NCI-H187 (cell line): ENCODE measurements at regions not wholly inside any gene's neighbourhood (a gene's known extent, or its start where the extent isn't known, plus 50 kb on each side); places are given as distances from the start of the nearest gene placed in this dataset.

Experiments used
- DNase-seq, 2 experiments: peaks; one replicate each; lab custom pipeline; 2025; lab: John Stamatoyannopoulos, UW

DNA sequence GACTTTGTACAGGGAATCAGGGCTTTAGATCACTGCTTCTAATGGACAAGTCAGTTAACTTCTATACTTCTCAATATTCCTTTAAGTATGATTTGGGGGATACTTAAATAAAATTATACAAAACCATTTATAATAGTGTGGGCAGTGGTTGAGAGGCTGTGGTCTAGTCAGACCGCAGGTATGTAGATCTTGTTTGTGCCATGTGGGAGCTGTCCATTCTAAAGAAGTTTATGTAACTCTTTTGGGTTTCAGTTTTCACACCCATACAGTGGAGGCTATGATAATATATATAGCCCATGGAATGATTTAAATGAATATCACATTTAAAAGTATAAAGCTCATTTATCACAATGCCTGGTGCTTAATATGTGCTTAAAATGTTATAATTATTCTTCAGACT lies 654.3 kb upstream of the KIF2B start:
- DNase-seq = no peak

DNA sequence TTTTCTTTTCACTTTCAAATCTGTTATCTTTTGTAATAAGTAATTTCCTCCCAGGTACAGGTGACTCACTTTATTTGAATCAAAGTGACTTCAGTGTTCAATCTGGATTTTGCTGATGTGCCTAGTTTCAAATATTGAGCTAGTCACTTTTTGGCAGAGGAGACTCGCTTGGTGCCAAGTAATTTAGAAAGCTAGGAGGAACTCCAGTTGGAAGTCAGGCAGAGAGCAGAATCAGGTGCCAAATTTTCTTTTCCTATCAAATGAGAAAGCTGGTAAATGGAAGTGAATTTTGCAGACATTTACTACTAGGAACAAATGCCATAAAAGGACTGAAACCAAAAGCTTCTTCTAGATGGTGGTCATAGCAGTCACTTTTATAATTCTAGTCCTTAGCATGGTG lies 656.0 kb upstream of the KIF2B start:
- no peak for DNase-seq

DNA sequence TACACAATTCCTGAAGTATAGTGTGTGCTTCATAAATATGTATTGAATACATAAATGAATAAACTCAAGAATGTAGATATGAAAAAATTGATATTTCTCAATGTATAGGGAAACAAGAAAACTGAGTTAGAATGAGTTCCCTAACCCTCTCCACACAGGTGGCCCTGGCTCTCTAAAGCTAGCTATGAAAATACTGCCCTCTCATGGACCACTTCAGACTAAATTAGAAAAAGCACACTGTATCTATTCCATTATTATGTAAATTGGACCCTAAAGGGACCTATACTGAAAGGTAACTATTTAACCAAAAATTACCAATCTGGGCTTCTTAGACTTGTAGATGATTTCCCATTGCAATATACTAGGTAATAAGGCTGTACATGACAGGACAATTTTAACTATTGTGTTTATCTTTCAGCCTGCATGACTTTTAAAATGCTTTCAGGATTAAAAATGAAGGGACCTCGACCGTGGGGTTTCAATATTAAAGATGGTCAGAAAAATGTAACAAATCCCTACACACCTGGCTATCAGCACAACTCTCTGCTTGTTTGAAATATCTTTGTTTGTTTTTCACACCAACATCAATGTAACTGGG lies 672.5 kb upstream of the KIF2B start:
- DNase-seq = no peak

DNA sequence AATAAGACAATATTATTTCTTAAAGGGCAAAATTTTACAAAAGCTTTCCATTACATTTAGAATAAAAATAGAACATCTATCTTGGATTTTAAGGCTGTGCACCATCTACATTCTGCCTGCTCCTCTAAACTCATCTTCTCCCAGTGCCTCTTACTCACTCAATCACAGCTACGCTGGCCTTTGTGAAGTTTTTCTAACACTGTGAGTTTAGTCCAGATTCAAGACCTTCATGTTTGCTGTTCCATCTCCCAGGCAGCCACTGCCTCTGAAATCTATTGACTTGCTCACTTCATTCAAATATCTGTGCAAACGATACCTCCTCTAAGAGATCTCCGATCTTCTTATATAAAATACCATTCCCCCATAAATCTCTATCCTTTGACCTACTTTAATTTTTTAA lies 673.4 kb upstream of the KIF2B start:
- DNase-seq = no peak

DNA sequence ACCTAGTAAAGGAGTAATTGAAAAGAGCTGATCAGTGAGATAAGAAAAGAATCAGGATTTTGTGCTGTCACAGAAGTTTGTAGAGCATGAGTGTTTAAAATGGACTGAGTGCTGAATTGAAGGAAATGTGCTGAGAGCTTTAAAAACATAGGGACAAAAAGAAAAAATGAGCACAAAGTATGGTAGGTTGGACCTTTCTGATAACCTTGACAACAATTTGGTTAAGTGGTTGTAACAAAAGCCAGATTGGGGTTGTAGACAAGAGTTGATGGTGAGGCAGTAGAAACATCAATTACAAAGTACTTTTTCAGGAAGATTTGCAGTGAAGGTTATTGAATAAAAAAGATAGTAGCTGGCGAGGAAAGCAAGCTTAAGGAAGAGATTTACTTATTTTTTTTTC lies 674.7 kb upstream of the KIF2B start:
- no peak for DNase-seq

DNA sequence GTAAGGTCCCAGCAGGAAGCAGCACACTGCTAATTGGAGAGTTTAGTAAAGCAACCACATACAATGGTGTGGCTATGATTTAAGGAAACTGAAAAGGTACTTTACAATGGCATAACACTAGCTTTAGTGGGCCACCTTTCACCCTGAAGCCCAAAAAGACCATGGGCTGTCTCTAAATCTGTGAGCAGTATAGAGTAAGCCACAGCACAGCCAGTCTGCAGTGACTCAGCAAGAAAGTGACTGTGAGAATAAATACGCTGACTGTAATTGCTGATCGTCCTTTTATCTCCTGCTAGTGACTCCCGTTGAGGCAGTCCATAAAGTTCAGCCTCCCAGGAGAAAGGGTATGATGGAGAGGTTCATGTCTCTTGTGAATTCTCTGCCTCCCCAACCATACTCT lies 679.8 kb upstream of the KIF2B start:
- DNase-seq = no peak

DNA sequence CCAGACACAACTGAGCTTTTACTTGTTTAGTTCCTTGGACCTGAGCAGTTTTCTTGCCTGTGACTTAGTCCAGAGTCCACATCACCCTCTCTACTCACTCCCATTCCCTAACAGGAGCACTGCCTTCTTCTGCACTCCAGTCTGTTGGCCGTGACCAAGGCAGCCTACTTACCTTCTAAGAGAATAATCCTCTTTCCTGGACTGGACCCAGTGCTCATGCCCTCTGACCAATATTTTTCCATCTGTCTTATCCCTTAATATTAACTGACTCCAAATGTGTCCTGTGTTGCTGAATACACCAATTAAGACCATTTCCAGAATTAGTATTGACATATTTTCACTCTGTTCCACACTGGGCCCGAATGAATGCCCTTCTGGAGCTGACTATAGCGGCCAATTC lies 681.0 kb upstream of the KIF2B start:
- no peak for DNase-seq

DNA sequence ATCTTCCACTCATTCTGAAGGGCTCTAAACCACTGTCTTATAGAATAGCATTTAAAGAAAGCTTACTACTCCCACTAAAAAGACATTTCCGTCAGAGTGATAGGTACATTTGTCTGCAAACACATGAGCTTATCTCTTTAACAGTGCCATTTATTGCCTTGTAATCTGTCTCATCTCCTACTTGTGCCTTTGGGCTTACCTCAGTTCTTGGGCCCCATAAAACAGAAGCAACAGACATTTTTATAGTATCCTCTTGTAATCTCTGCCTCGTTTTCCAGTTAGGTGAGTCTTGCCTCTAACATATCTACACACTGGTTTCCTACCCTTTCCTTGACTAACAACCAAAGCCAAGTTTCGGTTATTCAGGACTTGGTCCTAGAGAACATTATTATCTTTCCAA lies 681.4 kb upstream of the KIF2B start:
- no peak for DNase-seq

DNA sequence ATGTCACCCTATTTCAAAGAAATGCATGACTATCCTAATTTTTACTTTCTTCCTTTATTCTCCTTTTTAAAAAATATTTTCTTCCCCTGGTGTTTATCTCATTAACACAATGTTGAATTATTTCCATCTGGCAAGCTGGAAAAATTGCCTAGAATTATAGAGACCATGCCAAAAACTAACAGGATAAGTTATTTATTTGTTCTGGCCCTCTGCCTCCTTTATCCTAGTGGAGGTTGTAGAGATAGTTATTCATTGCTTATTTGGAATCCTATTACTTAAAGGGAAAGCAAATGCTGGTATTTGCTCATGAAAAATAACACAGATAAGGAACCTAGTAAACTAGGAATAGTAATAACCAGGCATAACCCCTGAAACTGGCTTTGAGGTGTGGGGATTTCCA lies 684.9 kb upstream of the KIF2B start:
- no peak for DNase-seq

DNA sequence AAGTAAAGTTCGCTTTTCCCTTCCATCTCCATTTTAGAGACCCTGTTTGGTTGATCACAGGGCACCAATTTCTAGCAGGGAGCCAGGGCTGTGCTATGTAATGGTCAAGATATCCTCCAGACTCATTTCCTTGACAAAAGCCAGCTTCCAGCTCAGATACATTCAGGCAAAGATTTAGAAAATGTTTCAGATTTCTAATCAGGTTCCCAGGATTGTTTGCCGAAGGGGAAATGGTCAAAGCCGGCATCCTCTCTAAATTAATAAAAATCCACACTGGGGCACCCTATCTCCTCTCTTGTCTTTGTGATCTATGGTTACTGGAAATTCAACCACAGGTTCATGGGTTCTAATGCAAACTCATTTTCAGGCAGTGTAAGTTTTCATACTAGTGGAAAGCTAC lies 686.8 kb upstream of the KIF2B start:
- DNase-seq = no peak

DNA sequence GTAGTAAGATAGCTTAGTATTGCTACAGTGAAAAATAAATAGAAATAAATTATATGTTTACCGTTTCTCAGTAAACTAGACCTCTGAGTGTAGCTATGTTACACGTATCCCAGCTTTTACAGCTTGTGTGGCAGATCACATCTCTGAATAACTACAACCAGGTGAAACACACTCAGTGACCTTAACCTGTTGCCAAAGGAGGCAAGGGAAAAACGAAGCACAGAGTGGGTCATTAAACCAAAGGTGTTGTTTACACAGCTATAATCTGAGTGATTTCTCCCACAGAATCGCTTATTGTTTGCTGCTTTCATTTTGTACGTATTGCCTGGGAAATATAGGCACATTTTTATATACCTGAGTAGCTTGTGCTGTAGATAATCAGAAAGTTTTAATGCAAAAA lies 688.2 kb upstream of the KIF2B start:
- no peak for DNase-seq

DNA sequence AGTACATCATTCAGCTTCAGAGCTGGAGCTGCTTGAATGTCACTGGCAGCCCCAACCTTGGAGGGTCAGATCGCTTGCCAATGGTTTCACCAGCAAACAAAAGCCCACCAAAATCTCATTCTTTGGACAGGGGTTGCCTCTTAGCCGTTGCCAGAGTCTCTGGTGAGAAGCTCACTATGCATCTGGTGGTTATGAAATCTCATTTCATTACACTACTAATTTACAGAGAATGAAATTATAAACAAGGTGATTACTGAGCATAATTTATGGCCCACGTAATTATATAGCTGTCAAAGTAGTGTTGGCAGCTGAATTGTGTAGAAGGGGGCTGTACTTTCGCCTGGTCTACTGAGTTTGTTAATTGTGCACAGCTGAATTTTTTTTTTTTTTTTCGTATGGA lies 688.9 kb upstream of the KIF2B start:
- DNase-seq = no peak

DNA sequence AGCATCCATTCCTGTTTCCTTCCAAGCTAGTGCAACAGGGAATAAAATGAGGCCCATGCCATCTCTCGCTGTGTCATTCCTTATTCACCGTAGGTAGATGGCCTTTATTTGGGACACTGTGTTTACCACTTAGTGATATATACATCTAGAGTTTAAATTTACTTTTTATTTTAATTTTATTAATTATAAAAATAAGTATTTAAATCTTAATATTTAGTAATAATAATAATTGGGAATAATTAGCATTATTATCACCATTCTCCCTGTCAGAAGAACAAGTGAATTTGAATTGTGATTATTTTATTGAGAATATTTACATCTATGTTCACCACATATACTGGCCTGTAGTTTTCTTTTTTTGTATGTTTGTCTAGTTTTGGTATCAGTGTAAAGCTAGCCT lies 692.9 kb upstream of the KIF2B start:
- DNase-seq = no peak

DNA sequence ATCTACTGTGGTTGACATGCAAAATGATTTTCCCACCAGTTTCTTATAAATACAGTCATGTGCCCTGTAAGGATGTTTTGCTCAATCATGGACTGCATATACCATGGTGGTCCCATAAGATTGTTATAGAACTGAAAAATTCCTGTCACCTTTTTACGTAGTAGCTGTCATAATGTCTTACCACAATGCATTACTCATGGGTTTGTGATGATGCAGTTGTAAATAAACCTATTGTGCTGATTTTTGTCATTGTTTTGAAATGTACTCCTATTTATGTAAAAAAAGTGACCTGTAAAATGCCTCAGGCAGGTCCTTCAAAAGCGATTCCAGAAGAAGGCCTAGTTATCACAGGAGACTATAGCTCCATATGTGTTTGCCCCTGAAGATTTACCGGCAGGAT lies 695.4 kb upstream of the KIF2B start:
- DNase-seq = no peak

DNA sequence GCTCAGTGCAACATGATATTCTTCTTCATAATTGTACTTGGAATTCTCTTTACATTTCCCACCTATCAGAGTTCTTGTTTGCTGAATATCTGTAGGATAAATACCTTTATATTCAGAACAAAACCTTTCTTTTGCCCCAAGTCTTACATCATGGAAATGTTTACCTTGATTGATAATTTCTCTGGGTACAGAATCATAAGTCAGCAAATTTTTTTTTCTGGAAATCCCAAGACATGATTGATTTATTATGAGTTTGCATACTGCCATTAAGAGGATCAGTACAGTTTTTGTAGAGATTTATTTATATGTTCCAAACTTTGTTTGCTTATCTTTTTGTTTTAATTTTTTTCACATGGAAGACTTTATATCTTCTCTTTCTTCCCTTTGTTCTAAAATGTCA lies 699.8 kb upstream of the KIF2B start:
- no peak for DNase-seq

DNA sequence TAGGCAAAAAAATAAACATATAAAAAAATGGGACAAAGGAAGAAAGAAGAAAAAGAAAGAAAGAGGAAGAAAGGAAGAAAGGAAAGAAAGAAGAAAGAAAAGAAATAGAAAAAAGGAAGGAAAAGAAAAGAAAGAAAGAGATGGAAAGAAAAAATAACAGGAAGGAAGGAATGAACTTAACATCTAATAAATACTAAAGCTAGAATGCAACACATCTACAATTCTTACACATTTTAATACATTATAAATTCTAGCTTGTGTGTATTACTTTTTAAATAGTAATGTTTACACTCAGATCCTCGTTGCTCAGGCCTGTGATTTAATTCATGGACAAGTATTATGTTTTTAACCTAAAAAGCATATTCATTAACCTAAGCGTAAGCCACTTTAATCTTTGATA lies 703.0 kb upstream of the KIF2B start:
- no peak for DNase-seq

DNA sequence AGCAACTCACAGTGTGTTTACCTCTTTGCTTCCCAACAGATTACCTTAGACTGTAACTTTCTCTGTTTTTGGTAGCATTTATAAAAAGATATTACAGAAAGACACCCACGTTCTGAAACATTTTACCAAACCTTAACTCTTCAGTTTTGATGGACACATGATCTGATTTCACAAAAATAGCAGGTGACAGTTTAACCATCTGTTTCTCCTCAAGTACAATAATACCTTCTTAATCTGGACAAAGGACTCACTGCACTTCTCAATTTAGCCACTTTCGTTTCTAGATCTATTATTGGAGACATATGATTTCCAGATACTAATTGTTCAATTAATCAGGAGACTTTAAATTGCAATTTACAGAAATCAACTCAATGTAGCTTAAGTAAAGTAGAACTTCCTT lies 703.8 kb upstream of the KIF2B start:
- no peak for DNase-seq

DNA sequence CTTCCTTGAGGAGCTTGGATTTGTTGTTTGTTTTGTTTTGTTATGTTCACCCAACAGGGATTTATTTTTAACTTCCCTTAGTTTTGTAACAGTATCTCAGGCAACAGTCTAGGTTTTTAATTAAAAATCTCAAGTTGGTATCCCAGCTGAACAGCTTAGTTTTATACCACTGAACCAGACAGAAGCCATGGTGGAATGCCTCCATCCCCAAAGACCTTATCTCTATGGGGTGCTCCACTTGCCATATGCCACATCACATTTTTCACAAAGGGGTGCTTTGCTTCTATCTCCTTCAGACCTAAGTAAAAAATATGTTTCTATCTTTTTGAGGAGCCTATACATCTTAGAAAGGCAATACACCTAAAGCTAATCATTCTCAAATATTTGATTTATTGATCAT lies 715.8 kb upstream of the KIF2B start:
- no peak for DNase-seq

DNA sequence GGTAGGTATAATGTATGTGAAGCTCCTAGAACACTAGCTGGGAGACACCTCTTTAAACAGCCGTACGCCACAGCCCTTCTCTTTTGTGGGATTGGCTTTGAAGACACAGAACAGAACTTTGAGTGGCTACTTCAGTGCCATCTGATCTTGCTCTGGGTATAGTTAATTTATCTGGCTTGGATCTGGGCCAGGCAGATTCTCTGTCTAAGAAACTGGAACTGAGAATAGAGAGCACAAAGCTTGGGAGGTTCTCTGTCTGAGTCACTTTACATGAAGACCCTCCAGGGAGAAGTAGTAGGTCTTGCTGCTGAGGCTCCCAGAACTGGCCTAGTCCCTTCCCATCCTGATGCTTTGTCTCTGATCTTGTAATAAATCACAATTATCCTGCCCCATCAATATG lies 721.0 kb upstream of the KIF2B start:
- peak; percentile 3 to 29 for DNase-seq

DNA sequence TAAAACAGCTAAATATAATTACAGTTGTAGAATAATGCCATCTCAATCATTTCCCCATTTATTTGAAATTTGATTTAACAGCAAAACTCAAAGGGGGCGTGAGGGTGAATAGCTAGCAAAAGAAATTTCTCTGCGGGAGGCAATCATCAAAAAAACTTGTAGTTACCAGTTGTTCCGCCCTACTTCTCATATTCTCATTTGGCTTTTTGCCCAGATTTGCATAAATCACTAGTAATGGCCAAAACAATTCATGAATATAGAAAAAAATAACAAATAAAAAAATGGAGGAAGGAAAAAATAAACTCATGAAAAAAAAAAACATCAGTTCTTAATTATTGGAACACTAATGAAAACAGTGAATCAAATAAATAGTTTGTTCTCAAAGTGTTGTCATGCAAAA lies 722.6 kb upstream of the KIF2B start:
- DNase-seq = no peak

DNA sequence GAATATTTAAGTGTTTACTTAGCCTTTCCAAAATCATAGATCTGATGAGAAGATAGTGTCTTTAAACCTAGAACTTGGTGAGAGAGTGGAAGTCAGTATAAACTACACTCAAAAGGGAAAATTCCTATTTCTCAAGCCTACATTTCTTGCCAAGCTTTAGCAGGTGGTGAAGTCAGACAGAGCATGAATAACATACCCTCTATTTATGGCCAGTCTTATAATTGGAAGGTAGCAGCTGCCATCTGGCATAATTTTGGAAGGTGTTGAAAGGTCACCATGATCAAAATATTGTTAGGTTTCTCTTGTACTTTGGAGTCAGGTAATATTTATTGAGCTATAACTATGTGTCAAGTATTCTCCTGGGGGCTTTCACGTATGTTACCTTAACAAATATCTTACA lies 729.3 kb upstream of the KIF2B start:
- no peak for DNase-seq

DNA sequence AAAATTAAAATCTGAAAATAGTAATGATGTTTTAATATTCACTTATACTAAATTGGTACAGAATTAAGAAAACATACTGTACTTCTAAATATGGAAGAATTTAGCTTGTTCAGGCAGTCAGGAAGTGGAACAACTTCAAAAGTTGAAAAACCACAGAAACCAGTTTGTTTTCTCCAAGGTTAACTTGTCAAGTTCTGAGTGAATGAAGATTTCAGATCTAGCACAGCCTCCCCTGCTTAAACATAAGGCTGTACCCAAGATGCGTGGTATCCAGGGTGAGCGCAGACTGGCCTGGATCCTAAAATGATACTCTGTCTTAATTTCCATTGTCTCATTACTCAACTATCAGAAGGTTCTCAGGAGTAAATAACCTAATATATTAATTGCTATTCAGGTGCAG lies 730.7 kb upstream of the KIF2B start:
- DNase-seq = no peak

DNA sequence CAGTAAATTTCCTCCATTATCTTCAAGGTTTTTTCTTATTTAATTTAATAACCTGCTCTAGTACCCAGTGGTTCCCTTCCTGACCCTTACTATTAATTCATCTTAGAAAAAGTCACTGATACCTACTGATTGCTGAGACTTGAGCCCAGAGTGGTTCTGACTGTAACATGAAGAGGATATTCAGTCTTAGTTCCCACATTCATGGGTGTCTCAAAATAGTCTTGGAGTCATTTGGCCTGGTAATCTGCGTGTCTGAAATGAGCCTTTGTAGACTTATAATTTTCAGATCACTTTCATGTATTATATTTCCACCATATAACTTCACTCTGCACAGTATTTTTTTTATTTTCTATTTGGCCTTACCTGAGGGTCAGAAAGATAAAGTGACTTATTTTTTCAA lies 732.0 kb upstream of the KIF2B start:
- no peak for DNase-seq

DNA sequence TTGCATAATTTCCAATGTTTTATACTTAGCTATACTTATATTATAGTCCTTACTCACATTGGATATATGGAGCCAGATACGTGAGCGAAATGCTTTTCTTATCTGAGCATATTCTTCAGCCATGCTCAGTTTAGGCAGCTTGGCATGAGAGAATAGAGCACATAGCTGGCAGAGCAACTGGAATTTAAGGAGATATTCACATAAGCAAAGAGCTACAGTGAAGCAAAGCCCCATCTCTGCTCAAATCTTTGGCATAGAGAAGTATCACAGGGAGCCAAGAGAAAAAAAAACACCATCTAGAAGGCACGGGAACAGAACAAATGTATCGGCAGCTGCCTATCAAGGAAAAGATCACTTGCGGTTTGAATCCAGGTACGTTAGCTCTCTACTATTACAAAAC lies 734.2 kb upstream of the KIF2B start:
- no peak for DNase-seq

DNA sequence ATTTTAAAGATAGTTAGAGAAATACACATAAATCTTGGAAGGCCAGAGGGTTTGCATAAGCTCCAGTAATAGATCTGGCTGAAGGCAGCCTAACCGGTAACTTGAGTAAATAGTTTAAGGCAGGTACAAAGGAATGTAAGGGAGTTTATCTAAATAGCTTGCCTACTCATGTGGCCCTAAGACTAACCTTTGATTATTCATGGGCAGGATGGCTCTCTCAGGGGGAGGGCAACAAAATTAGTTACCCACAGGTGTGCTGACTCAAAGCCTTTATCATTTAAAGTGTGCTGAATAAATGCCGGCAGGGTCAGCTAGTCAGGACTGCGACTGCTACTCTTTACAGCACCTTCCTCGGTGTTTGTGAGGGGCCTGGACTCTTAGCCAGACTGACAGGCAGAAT lies 761.3 kb upstream of the KIF2B start:
- no peak for DNase-seq
